Testis (tissue), 2 donors: ENCODE measurements at regions not wholly inside any gene's neighbourhood (a gene's known extent, or its start where the extent isn't known, plus 50 kb on each side); places are given as distances from the start of the nearest gene placed in this dataset.

Experiments
- CTCF ChIP-seq, 3 experiments: fragments of 450-650 bp in 2 of 3; fragments of 200-600 bp in 1 of 3; sonication (generic) in 1 of 3; IDR thresholded peaks; one replicate each; pipeline ENCODE4 v1.5.1; 2016 to 2019; ENCODE audit warnings: antibody characterized with exemption in 3 of 3, mild to moderate bottlenecking in 2 of 3, moderate library complexity in 1 of 3
- POLR2A ChIP-seq: fragments of 450-650 bp; IDR thresholded peaks from one replicate; pipeline ENCODE4 v1.6.1; 2017; ENCODE audit warnings: antibody characterized with exemption, mild to moderate bottlenecking, moderate library complexity

- TF ChIP-seq CTCF (IDR thresholded peaks at IDR 0.05) = no peak
- TF ChIP-seq POLR2A = no peak
Measured at GRCh38 chr1:58861076-58861475, 77.2 kb upstream of the JUN start.
